ENCODE measurements at regions not wholly inside any gene's neighbourhood (a gene's known extent, or its start where the extent isn't known, plus 50 kb on each side); places are given as distances from the start of the nearest gene placed in this dataset.

GRCh38 chr14:50020799-50021198 lies 95.6 kb downstream of the VCPKMT start:
- no peak for TF ChIP-seq CTCF (IDR thresholded peaks at IDR 0.05)
- no peak for TF ChIP-seq POLR2A (IDR thresholded peaks at IDR 0.05)

Data from body of pancreas (tissue), 4 donors.